Transverse colon (tissue), 4 donors: ENCODE measurements at regions not wholly inside any gene's neighbourhood (a gene's known extent, or its start where the extent isn't known, plus 50 kb on each side); places are given as distances from the start of the nearest gene placed in this dataset.

Experiments used
- EP300 ChIP-seq: sonication (generic); formaldehyde crosslinking; IDR thresholded peaks from one replicate; pipeline ENCODE4 v1.6.1; 2017; ENCODE audit warnings: antibody characterized with exemption, low read depth
- POLR2A ChIP-seq: fragments of 450-650 bp; IDR thresholded peaks from one replicate; pipeline ENCODE4 v1.6.1; 2016; ENCODE audit warnings: antibody characterized with exemption, mild to moderate bottlenecking, moderate library complexity
- POLR2AphosphoS5 ChIP-seq, 3 donors: sonication (generic); formaldehyde crosslinking; IDR thresholded peaks; one replicate each; pipeline ENCODE4 v1.6.1; 2016; ENCODE audit warnings: antibody characterized with exemption in 3 of 3
- TF ChIP-seq, protein P1 (sequence below), 5 experiments: fragments of 200-600 bp in 3 of 5; fragments of 450-650 bp in 2 of 5; sonication (generic) in 3 of 5; IDR thresholded peaks; 1 replicate in 2 of 5; 2 replicates in 3 of 5; pipeline ENCODE4 v1.5.1; 2016 to 2017; ENCODE audit warnings: antibody characterized with exemption in 5 of 5, inconsistent platforms in 3 of 5, mild to moderate bottlenecking in 2 of 5, moderate library complexity in 1 of 5

DNA sequence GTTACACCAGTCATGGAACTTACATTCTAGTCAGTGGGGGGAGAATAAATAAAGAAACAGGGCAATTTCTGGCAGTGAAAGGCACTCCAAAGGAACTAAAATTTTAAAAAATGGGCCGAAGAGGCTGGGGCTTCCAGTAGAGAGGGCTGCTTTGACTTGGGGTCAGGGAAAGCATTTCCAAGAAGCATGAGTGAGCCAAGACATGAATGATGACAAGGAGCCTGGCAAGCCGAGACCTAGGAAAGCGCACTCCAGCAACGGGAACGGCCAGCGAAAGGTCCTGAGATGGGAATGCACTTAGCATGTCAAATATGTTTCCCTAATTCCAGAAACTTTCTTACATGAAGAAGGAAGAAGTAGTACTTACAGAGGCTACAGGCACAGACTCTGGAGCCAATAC is 95.4 kb upstream of the NGF start:
- TF ChIP-seq, protein P1, sequence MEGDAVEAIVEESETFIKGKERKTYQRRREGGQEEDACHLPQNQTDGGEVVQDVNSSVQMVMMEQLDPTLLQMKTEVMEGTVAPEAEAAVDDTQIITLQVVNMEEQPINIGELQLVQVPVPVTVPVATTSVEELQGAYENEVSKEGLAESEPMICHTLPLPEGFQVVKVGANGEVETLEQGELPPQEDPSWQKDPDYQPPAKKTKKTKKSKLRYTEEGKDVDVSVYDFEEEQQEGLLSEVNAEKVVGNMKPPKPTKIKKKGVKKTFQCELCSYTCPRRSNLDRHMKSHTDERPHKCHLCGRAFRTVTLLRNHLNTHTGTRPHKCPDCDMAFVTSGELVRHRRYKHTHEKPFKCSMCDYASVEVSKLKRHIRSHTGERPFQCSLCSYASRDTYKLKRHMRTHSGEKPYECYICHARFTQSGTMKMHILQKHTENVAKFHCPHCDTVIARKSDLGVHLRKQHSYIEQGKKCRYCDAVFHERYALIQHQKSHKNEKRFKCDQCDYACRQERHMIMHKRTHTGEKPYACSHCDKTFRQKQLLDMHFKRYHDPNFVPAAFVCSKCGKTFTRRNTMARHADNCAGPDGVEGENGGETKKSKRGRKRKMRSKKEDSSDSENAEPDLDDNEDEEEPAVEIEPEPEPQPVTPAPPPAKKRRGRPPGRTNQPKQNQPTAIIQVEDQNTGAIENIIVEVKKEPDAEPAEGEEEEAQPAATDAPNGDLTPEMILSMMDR (IDR thresholded peaks at IDR 0.05): no peak
- TF ChIP-seq POLR2AphosphoS5 (IDR thresholded peaks at IDR 0.05) (no peak), POLR2A (no peak), EP300 (no peak)
